Liver (tissue), 3 donors: ENCODE measurements at regions not wholly inside any gene's neighbourhood (a gene's known extent, or its start where the extent isn't known, plus 50 kb on each side); places are given as distances from the start of the nearest gene placed in this dataset.

Experiments used
- CTCF ChIP-seq: fragments of 150-350 bp; IDR thresholded peaks from 2 replicates; pipeline ENCODE4 v1.5.1; 2017; ENCODE audit warnings: improper control_type of control experiment, low read depth, low read length; ENCODE audit not compliant: missing input control
- FOXA2 ChIP-seq: IDR thresholded peaks from 2 replicates; pipeline ENCODE4 v1.6.1; 2016; ENCODE audit warnings: antibody characterized with exemption
- HNF4A ChIP-seq, 2 donors: conservative IDR thresholded peaks; 2 replicates each; pipeline ENCODE4 v1.6.1; 2016; ENCODE audit warnings: antibody characterized with exemption in 2 of 2, mild to moderate bottlenecking in 2 of 2
- HNF4G ChIP-seq: IDR thresholded peaks from 2 replicates; pipeline ENCODE4 v1.6.1; 2016; ENCODE audit warnings: antibody characterized with exemption
- RAD21 ChIP-seq, 2 donors: IDR thresholded peaks; 2 replicates each; pipeline ENCODE4 v1.6.1; 2016; ENCODE audit warnings: antibody characterized with exemption in 2 of 2, mild to moderate bottlenecking in 2 of 2
- REST ChIP-seq: IDR thresholded peaks from 2 replicates; pipeline ENCODE4 v1.6.1; 2016; ENCODE audit warnings: antibody characterized with exemption, mild to moderate bottlenecking
- SP1 ChIP-seq: IDR thresholded peaks from 2 replicates; pipeline ENCODE4 v1.6.1; 2018; ENCODE audit warnings: antibody characterized with exemption, mild to moderate bottlenecking
- TF ChIP-seq, protein P1 (sequence below): IDR thresholded peaks from 2 replicates; pipeline ENCODE4 v1.6.1; 2016; ENCODE audit warnings: antibody characterized with exemption
- donor health status: healthy.
- donor health status: healthy.

GRCh38 chr3:31242026-31242960 lies 290.4 kb upstream of the STT3B start:
- TF ChIP-seq FOXA2 (no peak), HNF4A (conservative IDR thresholded peaks at IDR 0.05) (no peak), SP1 (no peak), CTCF (no peak), REST (no peak), HNF4G (no peak), RAD21 (IDR thresholded peaks at IDR 0.05) (no peak)
- TF ChIP-seq, protein P1, sequence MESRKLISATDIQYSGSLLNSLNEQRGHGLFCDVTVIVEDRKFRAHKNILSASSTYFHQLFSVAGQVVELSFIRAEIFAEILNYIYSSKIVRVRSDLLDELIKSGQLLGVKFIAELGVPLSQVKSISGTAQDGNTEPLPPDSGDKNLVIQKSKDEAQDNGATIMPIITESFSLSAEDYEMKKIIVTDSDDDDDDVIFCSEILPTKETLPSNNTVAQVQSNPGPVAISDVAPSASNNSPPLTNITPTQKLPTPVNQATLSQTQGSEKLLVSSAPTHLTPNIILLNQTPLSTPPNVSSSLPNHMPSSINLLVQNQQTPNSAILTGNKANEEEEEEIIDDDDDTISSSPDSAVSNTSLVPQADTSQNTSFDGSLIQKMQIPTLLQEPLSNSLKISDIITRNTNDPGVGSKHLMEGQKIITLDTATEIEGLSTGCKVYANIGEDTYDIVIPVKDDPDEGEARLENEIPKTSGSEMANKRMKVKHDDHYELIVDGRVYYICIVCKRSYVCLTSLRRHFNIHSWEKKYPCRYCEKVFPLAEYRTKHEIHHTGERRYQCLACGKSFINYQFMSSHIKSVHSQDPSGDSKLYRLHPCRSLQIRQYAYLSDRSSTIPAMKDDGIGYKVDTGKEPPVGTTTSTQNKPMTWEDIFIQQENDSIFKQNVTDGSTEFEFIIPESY = no peak
